Neutrophil (primary cell): ENCODE measurements at regions not wholly inside any gene's neighbourhood (a gene's known extent, or its start where the extent isn't known, plus 50 kb on each side); places are given as distances from the start of the nearest gene placed in this dataset.

Source experiments
- H3K27ac ChIP-seq: fragments of 200-600 bp; sonication (generic); 2 replicates; pipeline ENCODE4 v1.5.1; 2016; ENCODE audit warnings: mild to moderate bottlenecking, moderate library complexity
- H3K27me3 ChIP-seq: fragments of 200-600 bp; sonication (generic); 2 replicates; pipeline ENCODE4 v1.6.0; 2016; ENCODE audit warnings: mild to moderate bottlenecking
- H3K36me3 ChIP-seq: fragments of 200-600 bp; sonication (generic); 2 replicates; pipeline ENCODE4 v1.5.1; 2017
- H3K4me1 ChIP-seq, 2 experiments: fragments of 200-600 bp in 1 of 2; sonication (generic) in 1 of 2; 1 replicate in 1 of 2; 2 replicates in 1 of 2; pipeline versions ENCODE4 v1.5.1 to v1.6.1; 2013 to 2016; ENCODE audit warnings: low read depth in 1 of 2, low read length in 1 of 2, mild to moderate bottlenecking in 1 of 2, moderate library complexity in 1 of 2; ENCODE audit not compliant: control insufficient read depth in 1 of 2, insufficient read depth in 1 of 2
- H3K4me3 ChIP-seq, 2 experiments: fragments of 200-600 bp in 1 of 2; sonication (generic) in 1 of 2; 1 replicate in 1 of 2; 2 replicates in 1 of 2; pipeline ENCODE4 v1.5.1; 2013 to 2016; ENCODE audit warnings: low read depth in 1 of 2, low read length in 1 of 2, mild to moderate bottlenecking in 1 of 2, moderate library complexity in 1 of 2
- H3K9me3 ChIP-seq: fragments of 200-600 bp; sonication (generic); 2 replicates; pipeline ENCODE4 v1.5.1; 2016
- TF ChIP-seq, protein P1 (sequence below): fragments of 200-600 bp; sonication (generic); IDR thresholded peaks from 2 replicates; pipeline ENCODE4 v1.5.1; 2016; ENCODE audit warnings: antibody characterized with exemption

DNA sequence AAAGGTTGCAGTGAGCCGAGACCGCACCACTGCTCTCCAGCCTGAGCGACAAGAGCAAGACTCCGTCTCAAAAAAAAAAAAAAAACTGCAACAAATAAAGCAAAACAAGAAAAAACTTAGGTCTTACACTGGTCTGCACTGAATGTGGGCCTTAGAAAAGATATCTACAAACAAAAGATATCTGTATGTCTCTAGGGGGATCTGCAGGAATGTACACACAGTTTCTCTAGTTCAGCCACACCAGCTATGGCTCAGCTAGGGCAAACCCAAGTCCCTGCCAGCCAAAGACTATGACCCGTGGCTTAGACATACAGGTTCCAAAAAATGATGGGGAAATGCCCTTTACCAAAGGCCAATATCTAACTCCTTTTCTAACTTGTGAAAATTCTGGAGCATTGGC lies 202.4 kb upstream of the KAZN start:
- H3K27me3 ChIP-seq: no peaks in the 10 kb centered on the region
- H3K4me1 ChIP-seq: no peaks in the 10 kb centered on the region
- H3K4me3 ChIP-seq: no peak overlapping the region
- TF ChIP-seq, protein P1, sequence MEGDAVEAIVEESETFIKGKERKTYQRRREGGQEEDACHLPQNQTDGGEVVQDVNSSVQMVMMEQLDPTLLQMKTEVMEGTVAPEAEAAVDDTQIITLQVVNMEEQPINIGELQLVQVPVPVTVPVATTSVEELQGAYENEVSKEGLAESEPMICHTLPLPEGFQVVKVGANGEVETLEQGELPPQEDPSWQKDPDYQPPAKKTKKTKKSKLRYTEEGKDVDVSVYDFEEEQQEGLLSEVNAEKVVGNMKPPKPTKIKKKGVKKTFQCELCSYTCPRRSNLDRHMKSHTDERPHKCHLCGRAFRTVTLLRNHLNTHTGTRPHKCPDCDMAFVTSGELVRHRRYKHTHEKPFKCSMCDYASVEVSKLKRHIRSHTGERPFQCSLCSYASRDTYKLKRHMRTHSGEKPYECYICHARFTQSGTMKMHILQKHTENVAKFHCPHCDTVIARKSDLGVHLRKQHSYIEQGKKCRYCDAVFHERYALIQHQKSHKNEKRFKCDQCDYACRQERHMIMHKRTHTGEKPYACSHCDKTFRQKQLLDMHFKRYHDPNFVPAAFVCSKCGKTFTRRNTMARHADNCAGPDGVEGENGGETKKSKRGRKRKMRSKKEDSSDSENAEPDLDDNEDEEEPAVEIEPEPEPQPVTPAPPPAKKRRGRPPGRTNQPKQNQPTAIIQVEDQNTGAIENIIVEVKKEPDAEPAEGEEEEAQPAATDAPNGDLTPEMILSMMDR: no peak
- no peak overlapping the region for H3K27ac ChIP-seq
- no peaks in the 10 kb centered on the region for H3K36me3 ChIP-seq
- no peaks in the 10 kb centered on the region for H3K9me3 ChIP-seq

DNA sequence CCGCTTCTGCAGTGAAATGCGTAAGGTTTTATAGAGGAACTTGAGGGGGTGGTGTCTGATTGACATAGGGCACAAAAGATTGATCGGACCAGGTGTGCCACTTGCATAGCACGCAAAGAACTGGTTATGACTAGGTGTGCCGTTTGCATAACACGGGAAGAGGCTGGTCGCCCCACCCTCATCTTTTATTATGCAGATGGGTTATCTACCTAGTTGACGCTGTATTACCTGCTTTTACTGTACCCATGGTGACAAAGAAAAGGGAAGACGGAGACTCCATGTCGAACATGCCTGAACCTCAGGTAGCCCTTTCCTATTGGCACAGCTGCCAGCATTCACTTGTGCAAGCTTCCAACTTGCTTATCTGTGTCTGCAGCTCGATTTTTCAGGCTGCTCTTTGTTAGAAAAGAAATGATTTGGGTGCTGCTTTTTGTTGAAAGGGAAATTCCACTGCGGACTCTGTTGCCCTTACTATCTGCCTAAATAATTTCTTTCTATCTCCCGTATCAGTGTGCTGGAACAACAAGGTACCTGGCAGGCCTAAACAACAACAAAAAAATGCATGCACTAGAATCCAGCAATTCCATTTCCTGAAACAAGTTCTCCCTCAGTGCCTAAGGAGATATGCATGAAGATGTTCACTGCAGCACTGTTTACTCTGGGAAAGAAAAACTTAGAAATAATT lies 194.4 kb upstream of the KAZN start:
- Histone ChIP-seq H3K9me3 (no peaks in the 10 kb centered on the region), H3K27me3 (no peaks in the 10 kb centered on the region), H3K4me1 (no peaks in the 10 kb centered on the region), H3K4me3 (no peak overlapping the region), H3K27ac (no peak overlapping the region), H3K36me3 (no peaks in the 10 kb centered on the region)
- TF ChIP-seq, protein P1: no peak

DNA sequence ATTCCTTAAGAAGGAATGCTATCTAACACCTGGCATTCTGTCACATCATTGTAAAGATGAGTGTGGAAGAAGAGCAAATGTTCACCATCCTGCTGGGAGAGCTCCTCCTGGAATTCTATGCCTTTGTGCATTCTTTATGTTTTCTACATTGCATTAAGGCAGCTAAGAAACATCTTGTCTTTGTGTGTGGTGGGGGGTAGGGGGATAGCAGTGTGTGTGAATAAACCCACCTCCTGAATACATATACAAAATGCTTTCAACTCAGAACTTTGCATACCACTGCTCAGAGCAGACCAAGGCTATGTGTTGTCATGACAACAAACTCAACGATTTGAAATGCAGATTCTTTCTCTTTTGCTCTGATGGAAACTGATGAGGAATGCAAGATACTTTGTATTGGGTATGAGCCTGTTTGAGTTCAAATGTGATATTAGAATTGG lies 193.6 kb upstream of the KAZN start:
- no peak overlapping the region for H3K4me3 ChIP-seq

DNA sequence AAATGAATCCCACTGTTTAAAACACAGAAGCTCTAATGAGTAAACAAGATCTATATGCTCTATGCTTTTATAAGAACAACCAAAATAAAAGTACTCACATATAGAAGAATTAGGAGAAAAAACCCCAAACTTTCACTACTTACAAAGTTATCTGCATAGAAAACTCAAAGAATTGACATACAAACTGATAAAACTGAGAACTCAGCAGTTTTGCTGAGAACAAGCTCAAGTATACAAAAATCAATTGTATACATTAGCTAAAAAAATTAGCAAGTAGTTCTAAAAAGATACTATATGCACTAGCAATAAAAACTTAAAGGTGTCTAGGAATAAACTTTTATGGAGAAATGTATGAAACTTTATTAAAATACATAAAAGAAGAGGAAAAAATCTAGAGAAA lies 186.2 kb upstream of the KAZN start:
- no peak overlapping the region for H3K27ac ChIP-seq
- no peaks in the 10 kb centered on the region for H3K9me3 ChIP-seq
- TF ChIP-seq, protein P1: no peak
- H3K4me3 ChIP-seq: no peak overlapping the region
- no peaks in the 10 kb centered on the region for H3K4me1 ChIP-seq
- H3K27me3 ChIP-seq: no peaks in the 10 kb centered on the region
- H3K36me3 ChIP-seq: no peaks in the 10 kb centered on the region

More for the DNA sequence above, 193.6 kb upstream of the KAZN start:
- no peak overlapping the region for H3K27ac ChIP-seq
- H3K4me1 ChIP-seq: no peaks in the 10 kb centered on the region
- H3K36me3 ChIP-seq: no peaks in the 10 kb centered on the region
- TF ChIP-seq, protein P1: no peak
- H3K27me3 ChIP-seq: no peaks in the 10 kb centered on the region
- H3K9me3 ChIP-seq: no peaks in the 10 kb centered on the region

DNA sequence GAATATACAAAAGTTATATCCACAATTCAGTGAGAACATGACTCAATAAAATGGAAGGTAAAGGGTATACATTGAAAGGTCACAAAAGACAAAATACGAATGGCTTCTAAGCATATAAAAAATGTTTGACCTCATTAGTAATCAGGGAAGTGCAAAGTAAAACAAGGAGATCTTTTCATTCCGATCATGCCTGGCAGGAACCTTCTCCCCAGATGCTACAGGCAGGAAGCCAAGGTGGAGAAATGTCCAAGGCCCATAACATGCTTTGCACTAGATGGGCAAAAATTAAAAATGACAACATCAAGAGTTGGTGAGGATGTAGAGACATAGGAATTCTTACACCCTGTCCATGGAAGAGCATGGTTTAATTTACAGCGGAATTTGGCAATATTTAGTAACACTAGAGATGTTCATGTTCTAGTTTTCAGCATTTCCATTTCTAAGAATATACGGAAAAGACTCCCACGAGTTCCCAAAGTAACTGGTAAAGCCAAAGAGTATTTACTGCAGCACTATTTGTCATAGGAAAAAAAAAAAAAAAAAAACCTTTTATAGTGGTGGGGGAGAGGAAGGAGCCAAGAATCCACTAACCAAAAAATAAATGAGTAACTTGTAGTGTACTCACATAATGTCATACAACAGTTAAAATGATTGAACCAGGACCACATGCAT lies 184.5 kb upstream of the KAZN start:
- no peaks in the 10 kb centered on the region for H3K27me3 ChIP-seq
- H3K4me3 ChIP-seq: no peak overlapping the region
- no peaks in the 10 kb centered on the region for H3K36me3 ChIP-seq

More for the DNA sequence above, 184.5 kb upstream of the KAZN start:
- no peak overlapping the region for H3K27ac ChIP-seq
- TF ChIP-seq, protein P1: no peak
- H3K9me3 ChIP-seq: no peaks in the 10 kb centered on the region
- no peaks in the 10 kb centered on the region for H3K4me1 ChIP-seq
